HG02970 (cell line): ENCODE measurements at regions not wholly inside any gene's neighbourhood (a gene's known extent, or its start where the extent isn't known, plus 50 kb on each side); places are given as distances from the start of the nearest gene placed in this dataset.
A peak's percentile ranks its signal among the peaks of the same experiment; 100 is the strongest.

Experiments
- ATAC-seq: cut with Tn5 transposase; IDR thresholded peaks from one replicate; pipeline ENCODE4 v1.9.1; 2021; ENCODE audit warnings: mild to moderate bottlenecking, moderate library complexity, moderate number of reproducible peaks; ENCODE audit not compliant: unreplicated experiment, low FRiP score

- ATAC-seq = no peak
Observed at GRCh38 chr5:82855893-82856550, 221.2 kb downstream of the TMEM167A start.

- no peak for ATAC-seq
Observed at GRCh38 chr5:82854956-82855355, 222.2 kb downstream of the TMEM167A start.

DNA sequence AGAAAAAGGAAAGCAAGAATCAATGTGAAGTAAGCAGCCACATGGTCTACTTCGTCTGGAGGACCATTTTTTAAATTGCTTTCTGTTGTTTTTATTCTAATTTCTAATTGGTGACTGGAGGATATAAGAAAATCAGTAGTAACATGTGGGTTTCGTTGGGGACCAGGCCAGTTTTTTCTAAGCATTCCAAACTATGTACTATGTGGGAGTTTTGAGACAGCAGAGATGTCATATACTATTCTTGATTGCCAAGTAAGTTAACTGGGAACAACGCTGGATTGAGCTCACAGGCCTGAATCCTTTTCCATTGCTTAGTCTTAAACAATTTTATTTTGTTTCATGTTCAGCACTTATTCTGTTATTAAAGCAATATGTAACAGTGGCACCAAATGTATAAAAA is 225.7 kb downstream of the TMEM167A start:
- no peak for ATAC-seq

DNA sequence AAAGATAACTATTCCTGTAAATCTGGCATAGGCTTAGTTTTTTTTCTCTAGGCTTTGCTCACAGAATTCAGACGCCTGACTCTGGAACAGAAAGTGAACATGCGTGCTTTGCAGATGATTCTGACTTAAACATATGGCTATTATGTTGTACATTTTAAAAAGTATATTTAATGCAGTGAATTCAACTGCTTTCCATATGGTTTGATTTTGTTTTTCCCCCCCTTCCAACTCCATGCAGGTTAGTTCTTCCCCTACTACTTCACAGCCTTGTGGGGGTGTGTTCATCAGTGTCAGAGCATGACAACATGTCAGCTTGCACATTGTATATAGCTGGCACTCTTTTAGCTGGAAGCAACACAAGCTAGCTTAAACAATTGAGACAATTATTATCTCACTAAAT is 226.8 kb downstream of the TMEM167A start:
- no peak for ATAC-seq

GRCh38 chr5:82849885-82850284 is 227.3 kb downstream of the TMEM167A start:
- no peak for ATAC-seq

DNA sequence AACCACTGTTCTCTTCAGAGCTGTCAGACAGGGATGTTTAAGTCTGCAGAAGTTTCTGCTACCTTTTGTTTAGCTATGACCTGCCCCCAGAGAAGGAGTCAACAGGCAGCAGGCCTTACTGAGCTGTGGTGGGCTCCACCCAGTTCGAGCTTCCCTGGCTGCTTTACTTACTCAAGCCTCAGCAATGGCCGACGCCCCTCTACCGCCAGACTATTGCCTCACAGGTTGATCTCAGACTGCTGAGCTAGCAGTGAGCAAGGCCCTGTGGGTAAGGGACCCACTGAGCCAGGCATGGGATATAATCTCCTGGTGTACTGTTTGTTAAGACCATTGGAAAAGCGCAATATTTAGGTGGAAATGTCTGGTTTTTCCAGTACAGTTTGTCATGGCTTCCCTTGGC is 229.6 kb downstream of the TMEM167A start:
- ATAC-seq = no peak

DNA sequence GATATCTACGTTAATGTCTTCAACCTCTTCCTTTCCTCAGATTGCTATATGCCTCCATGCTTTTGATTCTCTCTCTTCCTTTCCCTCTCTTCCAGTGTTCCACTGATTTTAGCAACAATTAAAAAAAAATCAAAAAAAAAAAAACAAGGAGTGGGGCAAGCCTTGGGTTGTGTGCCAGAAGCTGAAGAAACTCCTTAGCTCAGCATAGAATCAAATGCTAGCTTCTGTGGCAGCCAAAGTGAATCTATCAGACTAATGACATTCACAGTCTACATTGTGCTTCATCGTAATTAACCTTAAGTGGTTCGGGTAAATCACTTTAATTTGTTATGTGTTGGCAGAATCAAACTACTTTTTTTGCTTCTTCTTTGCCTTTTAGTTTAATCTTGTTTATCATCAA is 237.3 kb downstream of the TMEM167A start:
- no peak for ATAC-seq

DNA sequence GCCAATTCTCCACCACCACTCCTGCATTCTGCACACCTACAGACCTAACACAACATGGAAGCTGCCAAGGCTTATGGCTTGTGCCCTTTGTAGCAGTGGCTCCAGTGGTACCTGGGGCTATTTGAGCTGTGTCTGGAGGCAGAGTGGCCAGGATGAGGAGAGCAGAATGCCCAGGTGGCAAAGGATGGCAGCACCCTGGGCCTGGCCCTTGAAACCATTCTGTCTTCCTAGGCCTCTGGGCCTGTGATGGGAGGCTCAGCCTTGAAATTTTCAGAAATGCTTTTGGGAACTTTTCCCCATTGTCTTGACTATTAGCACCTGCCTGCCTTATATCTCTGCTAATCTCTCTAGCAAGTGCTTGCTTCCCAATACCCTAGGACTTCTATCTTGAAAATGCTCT is 241.7 kb downstream of the TMEM167A start:
- no peak for ATAC-seq

DNA sequence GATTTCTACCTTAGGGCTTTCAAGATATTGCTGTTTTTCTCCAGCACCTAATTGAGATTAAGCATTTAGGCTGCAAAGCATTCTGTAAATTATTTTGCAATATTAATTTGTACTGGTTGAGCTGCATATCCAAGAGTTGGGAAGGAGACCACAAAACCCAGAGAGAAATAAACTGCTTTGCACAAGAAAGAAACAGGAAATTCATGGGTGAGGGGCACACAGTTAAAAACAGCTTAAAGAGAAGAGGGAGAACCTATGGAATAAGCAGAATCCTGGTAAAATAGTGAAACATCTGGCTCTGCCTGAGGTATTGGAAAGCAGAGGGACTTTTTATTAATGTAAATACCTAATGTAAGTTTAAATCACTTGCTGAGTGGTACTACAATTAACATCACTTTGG is 243.0 kb downstream of the TMEM167A start:
- ATAC-seq = no peak

- ATAC-seq = no peak
Observed at GRCh38 chr5:82833277-82833676, 243.9 kb downstream of the TMEM167A start.

GRCh38 chr5:82832445-82832844 is 244.7 kb downstream of the TMEM167A start:
- ATAC-seq = no peak

DNA sequence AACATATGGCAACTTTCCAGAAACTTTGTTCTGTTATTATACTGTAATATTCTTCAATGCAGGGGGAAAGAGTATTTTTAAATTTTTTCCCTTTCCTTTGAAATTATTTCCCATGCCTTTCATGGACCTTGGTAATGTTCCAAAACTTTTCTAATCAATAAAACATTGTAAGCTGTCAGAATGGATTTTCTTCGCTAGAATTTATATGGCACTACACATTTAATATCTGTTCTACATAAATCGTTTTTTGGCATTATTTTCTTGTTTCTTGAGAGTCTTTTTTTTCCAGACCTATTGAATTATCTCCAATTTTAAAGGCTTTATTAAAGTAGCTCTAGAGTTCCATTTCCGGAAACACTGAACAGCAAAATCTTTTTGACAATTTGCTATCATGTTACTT is 249.0 kb downstream of the TMEM167A start:
- no peak for ATAC-seq

- no peak for ATAC-seq
Observed at GRCh38 chr5:82827651-82828050, 249.5 kb downstream of the TMEM167A start.

DNA sequence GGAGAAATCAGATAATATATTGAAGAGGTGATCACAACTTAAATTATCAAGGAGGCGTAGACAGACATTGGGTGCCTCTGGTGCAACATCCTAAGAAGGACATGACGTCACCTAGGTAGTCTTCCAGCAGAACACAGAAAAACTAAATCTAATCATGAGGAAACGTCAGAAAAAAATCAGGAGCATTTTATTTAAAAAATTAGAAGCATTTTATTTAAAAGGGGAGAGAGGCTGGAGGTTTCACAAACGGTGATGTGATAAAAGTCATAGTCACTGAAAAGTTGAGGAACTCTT is 254.6 kb downstream of the TMEM167A start:
- ATAC-seq = no peak

DNA sequence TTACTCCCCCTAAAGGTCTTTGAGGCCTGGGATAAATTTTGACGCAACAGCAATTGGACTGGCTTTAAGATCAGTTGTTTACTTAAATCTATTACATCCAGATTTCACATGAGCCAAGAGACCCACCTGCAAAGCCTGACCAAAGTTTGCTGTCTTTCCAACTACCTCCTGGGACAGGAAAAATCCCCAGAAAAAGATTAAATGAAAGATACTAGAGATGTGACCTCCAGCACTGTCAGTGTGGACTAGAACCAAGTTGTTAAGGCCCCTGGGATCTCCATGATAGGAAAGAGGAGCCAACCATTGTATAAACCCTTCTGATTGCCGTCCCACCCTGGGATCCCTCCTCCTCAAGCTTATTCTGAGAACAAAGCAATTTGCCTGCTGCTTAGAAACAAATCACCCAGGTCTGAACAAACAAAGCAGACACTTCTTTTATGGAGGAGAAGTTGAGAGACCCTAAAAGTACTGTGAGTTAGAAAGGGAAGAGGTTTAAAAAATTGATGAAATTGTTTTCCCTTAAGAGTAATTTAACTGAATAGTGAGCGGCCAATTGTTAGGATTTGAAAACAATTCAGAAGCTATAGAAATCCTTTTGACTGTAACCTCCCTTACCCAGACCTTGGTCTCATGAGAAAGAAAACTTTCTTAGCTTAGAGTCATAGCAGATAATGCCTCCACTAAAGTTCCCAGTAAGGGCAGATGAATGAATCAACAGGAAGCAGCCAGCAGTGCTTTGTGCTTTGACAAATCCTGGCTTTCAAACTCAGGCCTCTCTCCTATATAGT is 255.2 kb downstream of the TMEM167A start:
- no peak for ATAC-seq

GRCh38 chr5:82820961-82821845 is 256.0 kb downstream of the TMEM167A start:
- peak; percentile 84 for ATAC-seq

- ATAC-seq = no peak
Observed at GRCh38 chr5:82820188-82820587, 257.0 kb downstream of the TMEM167A start.

GRCh38 chr5:82817897-82818676 is 259.1 kb downstream of the TMEM167A start:
- ATAC-seq = no peak

DNA sequence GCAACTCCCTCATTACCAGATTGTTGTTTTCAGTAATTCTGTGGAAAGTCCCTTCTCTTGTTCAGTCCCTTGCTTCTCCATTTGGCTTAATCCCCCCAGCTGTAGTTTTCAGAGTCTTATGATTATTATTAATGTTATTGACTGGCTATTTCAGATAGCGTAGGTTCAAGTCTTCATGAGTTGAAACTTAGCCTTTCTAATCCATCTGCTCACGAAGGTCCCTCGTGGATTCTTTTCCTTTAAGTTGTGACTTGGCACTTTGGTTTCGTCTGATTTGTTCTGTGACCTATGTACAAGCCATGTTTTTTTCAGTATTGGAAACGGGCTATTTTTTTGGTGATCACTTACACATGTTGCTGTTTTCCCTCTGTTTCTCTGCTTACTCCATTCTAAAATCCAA is 260.3 kb downstream of the TMEM167A start:
- no peak for ATAC-seq

GRCh38 chr5:82815871-82816270 is 261.3 kb downstream of the TMEM167A start:
- ATAC-seq = no peak

- no peak for ATAC-seq
Observed at GRCh38 chr5:82813861-82814260, 263.3 kb downstream of the TMEM167A start.
